GM12878 (cell line): ENCODE measurements at regions not wholly inside any gene's neighbourhood (a gene's known extent, or its start where the extent isn't known, plus 50 kb on each side); places are given as distances from the start of the nearest gene placed in this dataset.

Experiments
- ATAC-seq: fragments of 200-7000 bp; cut with Tn5 transposase; 3 replicates; pipeline ENCODE4 v1.9.1; 2020; ENCODE audit warnings: mild to moderate bottlenecking, moderate library complexity
- BruUV-seq: library from RNA; stranded (reverse); fragments of 400-500 nt; replicated peaks from 2 replicates; lab custom pipeline; 2021; lab: Mats Ljungman, UMichigan
- CTCF ChIA-PET: fragments of 300-600 bp; sonication (Branson Sonifier 250); formaldehyde crosslinking; extraction: SDS; loops from one replicate; lab custom pipeline; 2021; ENCODE audit warnings: inconsistent platforms; lab: Yijun Ruan, JAX
- POLR2A ChIA-PET: fragments of 350-600 bp; formaldehyde crosslinking; extraction: SDS; loops from one replicate; lab custom pipeline; 2021; ENCODE audit warnings: inconsistent platforms; lab: Charles Lee
- RAD21 ChIA-PET: fragments of 300-600 bp; sonication (Branson Sonifier 250); formaldehyde crosslinking; loops from one replicate; lab custom pipeline; 2023; ENCODE audit warnings: antibody characterized with exemption; ENCODE audit not compliant: unreplicated experiment; lab: Charles Lee
- SMC1A ChIA-PET: fragments of 300-600 bp; sonication (Branson Sonifier 250); formaldehyde crosslinking; loops from one replicate; lab custom pipeline; 2023; ENCODE audit not compliant: unreplicated experiment, uncharacterized antibody; lab: Charles Lee
- DNase-seq: peaks from one replicate; pipeline ENCODE4 v3.0.0-alpha.2; 2011; ENCODE audit warnings: low read depth, low spot score
- FAIRE-seq: peaks from 3 replicates; lab custom pipeline; 2011; peaks lifted over from hg19 to GRCh38; lab: Jason Lieb, UNC
- H2AFZ ChIP-seq: 2 replicates; pipeline ENCODE4 v1.6.0; 2011; ENCODE audit warnings: low read depth, low read length, control low read depth; ENCODE audit not compliant: control insufficient read depth
- H3K27ac ChIP-seq: 2 replicates; pipeline ENCODE4 v1.5.1; 2011; ENCODE audit warnings: control low read depth; ENCODE audit not compliant: control insufficient read depth, insufficient read depth
- H3K27me3 ChIP-seq, 2 experiments: replicated peaks in 1 of 2; 2 replicates each; pipeline versions ENCODE4 v1.6.0 to v1.6.1; 2011; ENCODE audit warnings: low read length in 1 of 2; ENCODE audit not compliant: control insufficient read depth in 2 of 2, insufficient read depth in 2 of 2
- H3K36me3 ChIP-seq, 2 experiments: 2 replicates each; pipeline ENCODE4 v1.5.1; 2011; ENCODE audit warnings: low read length in 1 of 2; ENCODE audit not compliant: control insufficient read depth in 2 of 2, insufficient read depth in 2 of 2
- H3K4me1 ChIP-seq: 2 replicates; pipeline ENCODE4 v1.6.1; 2011; ENCODE audit warnings: mild to moderate bottlenecking, low read length, moderate library complexity, mixed read lengths; ENCODE audit not compliant: control insufficient read depth, insufficient read depth
- H3K4me2 ChIP-seq: 2 replicates; pipeline ENCODE4 v1.6.0; 2011; ENCODE audit warnings: control low read depth; ENCODE audit not compliant: control insufficient read depth, insufficient read depth
- H3K4me3 ChIP-seq: fragments of 200-600 bp; sonication (generic); 2 replicates; pipeline ENCODE4 v1.5.1; 2016
- H3K79me2 ChIP-seq: 2 replicates; pipeline ENCODE4 v1.6.0; 2011; ENCODE audit warnings: low read length; ENCODE audit not compliant: control insufficient read depth, insufficient read depth
- H3K9ac ChIP-seq: 2 replicates; pipeline ENCODE4 v1.8.0; 2011; ENCODE audit warnings: low read length, control low read depth, mixed read lengths; ENCODE audit not compliant: control insufficient read depth, insufficient read depth
- H3K9me3 ChIP-seq: replicated peaks from 3 replicates; pipeline ENCODE4 v1.5.1; 2011; ENCODE audit warnings: mild to moderate bottlenecking, low read length; ENCODE audit not compliant: control insufficient read depth, insufficient read depth
- H4K20me1 ChIP-seq: 2 replicates; pipeline ENCODE4 v1.6.0; 2011; ENCODE audit not compliant: control insufficient read depth, insufficient read depth
- ATF7 ChIP-seq: fragments of 450-650 bp; IDR thresholded peaks from 2 replicates; pipeline ENCODE4 v1.6.1; 2016; ENCODE audit warnings: low read depth, mild to moderate bottlenecking
- EP300 ChIP-seq, 2 experiments: fragments of 150-350 bp in 1 of 2; IDR thresholded peaks; 2 replicates each; pipeline ENCODE4 v1.6.1; 2011 to 2012; ENCODE audit warnings: low read depth in 2 of 2, low read length in 2 of 2, borderline replicate concordance in 1 of 2, improper control_type of control experiment in 1 of 2, inconsistent platforms in 1 of 2; ENCODE audit not compliant: control insufficient read depth in 1 of 2
- MTA2 ChIP-seq: fragments of 450-650 bp; IDR thresholded peaks from 2 replicates; pipeline ENCODE4 v1.6.1; 2016; ENCODE audit warnings: low read depth, mild to moderate bottlenecking, moderate library complexity
- SRF ChIP-seq, 2 experiments: IDR thresholded peaks; 2 replicates each; pipeline ENCODE4 v1.6.1; 2011; ENCODE audit warnings: low read depth in 2 of 2, low read length in 2 of 2, mild to moderate bottlenecking in 1 of 2, moderate library complexity in 1 of 2
- ZNF217 ChIP-seq: fragments of 450-650 bp; IDR thresholded peaks from 2 replicates; pipeline ENCODE4 v1.6.1; 2017; ENCODE audit warnings: antibody characterized with exemption, mild to moderate bottlenecking
- ZSCAN29 ChIP-seq: fragments of 450-650 bp; IDR thresholded peaks from 2 replicates; pipeline ENCODE4 v1.6.1; 2017; ENCODE audit warnings: mild to moderate bottlenecking, moderate library complexity
- WGBS: methylation state at CpG from one replicate; pipeline ENCODE4 v1.1.6; 2016; ENCODE audit warnings: low lambda C conversion rate; ENCODE audit not compliant: insufficient replicate concordance, insufficient coverage; ENCODE audit errors: missing lambda C conversion rate; 5-methylcytosine and 5-hydroxymethylcytosine counted together
- in situ Hi-C: fragments of 300-500 bp; cut with MboI; formaldehyde crosslinking; loops from 9 replicates; pipeline ENCODE4 v1.14.3; 2018; ENCODE audit warnings: mixed read lengths
- intact Hi-C: fragments of 100-400 bp; cut with micrococcal nuclease; formaldehyde crosslinking; loops from one replicate; pipeline ENCODE4 v1.14.2; 2022; ENCODE audit not compliant: unreplicated experiment
- TF ChIP-seq, protein P1 (sequence below): IDR thresholded peaks from 2 replicates; pipeline ENCODE4 v1.6.1; 2011; ENCODE audit warnings: borderline replicate concordance, low read depth, mild to moderate bottlenecking, moderate library complexity, low read length; ENCODE audit not compliant: insufficient read depth, poor library complexity, severe bottlenecking
- TF ChIP-seq, protein P2 (sequence below): fragments of 450-650 bp; IDR thresholded peaks from 2 replicates; pipeline ENCODE4 v1.6.1; 2017; ENCODE audit warnings: mild to moderate bottlenecking
- TF ChIP-seq, protein P3 (sequence below): fragments of 450-650 bp; formaldehyde crosslinking; IDR thresholded peaks from 2 replicates; pipeline ENCODE4 v1.4.0; 2020; ENCODE audit warnings: mild to moderate bottlenecking, moderate library complexity
- TF ChIP-seq, protein P4 (sequence below): fragments of 450-650 bp; IDR thresholded peaks from 2 replicates; pipeline ENCODE4 v1.6.1; 2017; ENCODE audit warnings: mild to moderate bottlenecking, moderate library complexity

DNA sequence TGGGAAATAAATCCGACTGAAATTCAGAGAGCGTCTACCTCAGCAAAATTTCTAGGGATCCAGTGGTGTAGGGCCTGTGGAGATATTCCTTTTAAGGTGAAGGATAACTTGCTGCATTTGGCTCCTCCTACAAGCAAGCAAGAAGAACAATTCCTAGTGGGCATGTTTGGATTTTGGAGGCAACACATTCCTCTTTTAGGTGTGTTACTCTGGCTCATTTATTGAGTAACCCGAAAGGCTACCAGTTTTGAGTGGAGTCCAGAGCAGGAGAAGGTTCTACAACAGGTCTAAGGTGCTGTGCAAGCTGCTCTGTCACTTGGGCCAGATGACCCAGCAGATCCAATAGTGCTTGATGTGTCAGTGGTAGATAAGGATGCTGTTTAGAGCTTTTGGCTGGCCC lies 862.4 kb upstream of the CDH9 start (continued):
- TF ChIP-seq ZSCAN29: no peak
- TF ChIP-seq, protein P1, sequence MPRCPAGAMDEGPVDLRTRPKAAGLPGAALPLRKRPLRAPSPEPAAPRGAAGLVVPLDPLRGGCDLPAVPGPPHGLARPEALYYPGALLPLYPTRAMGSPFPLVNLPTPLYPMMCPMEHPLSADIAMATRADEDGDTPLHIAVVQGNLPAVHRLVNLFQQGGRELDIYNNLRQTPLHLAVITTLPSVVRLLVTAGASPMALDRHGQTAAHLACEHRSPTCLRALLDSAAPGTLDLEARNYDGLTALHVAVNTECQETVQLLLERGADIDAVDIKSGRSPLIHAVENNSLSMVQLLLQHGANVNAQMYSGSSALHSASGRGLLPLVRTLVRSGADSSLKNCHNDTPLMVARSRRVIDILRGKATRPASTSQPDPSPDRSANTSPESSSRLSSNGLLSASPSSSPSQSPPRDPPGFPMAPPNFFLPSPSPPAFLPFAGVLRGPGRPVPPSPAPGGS: no peak
- TF ChIP-seq, protein P2, sequence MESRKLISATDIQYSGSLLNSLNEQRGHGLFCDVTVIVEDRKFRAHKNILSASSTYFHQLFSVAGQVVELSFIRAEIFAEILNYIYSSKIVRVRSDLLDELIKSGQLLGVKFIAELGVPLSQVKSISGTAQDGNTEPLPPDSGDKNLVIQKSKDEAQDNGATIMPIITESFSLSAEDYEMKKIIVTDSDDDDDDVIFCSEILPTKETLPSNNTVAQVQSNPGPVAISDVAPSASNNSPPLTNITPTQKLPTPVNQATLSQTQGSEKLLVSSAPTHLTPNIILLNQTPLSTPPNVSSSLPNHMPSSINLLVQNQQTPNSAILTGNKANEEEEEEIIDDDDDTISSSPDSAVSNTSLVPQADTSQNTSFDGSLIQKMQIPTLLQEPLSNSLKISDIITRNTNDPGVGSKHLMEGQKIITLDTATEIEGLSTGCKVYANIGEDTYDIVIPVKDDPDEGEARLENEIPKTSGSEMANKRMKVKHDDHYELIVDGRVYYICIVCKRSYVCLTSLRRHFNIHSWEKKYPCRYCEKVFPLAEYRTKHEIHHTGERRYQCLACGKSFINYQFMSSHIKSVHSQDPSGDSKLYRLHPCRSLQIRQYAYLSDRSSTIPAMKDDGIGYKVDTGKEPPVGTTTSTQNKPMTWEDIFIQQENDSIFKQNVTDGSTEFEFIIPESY: no peak

DNA sequence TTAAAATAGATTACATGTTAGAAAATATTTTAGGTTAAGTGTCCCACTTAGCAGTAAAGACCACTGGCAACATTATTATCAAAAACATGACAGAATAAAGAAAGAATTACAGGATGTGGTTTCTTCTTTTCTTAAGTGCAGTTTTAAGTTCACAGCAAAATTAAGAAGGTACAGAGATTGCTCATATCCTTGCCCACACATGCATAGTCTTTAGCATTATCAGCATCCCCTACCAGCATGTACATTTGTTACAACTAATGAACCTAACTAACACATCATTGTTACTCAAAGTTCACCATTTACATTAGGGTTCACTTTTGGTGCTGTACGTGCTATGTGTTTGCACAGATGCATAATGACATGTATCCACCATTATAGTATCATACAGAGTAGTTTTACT lies 837.7 kb upstream of the CDH9 start:
- Histone ChIP-seq H3K4me1 (no peaks in the 10 kb centered on the region), H4K20me1 (no peaks in the 10 kb centered on the region), H2AFZ (no peak overlapping the region), H3K4me2 (no peak overlapping the region), H3K27me3 (no peaks in the 10 kb centered on the region), H3K9me3 (no peaks in the 10 kb centered on the region), H3K36me3 (no peaks in the 10 kb centered on the region), H3K79me2 (no peaks in the 10 kb centered on the region), H3K27ac (no peak overlapping the region), H3K9ac (no peak overlapping the region), H3K4me3 (no peak overlapping the region)
- ChIA-PET CTCF (no interaction called here), SMC1A (no interaction called here), RAD21 (no interaction called here), POLR2A (no interaction called here)
- no TSS peak for BruUV-seq
- no peak for ATAC-seq
- WGBS: 0% methylated on average over 1 of the region's 1 CpG
- DNase-seq: no peak
- in situ Hi-C loops (no loop called here), intact Hi-C loops (no loop called here)
- FAIRE-seq: no peak
- TF ChIP-seq, protein P3, sequence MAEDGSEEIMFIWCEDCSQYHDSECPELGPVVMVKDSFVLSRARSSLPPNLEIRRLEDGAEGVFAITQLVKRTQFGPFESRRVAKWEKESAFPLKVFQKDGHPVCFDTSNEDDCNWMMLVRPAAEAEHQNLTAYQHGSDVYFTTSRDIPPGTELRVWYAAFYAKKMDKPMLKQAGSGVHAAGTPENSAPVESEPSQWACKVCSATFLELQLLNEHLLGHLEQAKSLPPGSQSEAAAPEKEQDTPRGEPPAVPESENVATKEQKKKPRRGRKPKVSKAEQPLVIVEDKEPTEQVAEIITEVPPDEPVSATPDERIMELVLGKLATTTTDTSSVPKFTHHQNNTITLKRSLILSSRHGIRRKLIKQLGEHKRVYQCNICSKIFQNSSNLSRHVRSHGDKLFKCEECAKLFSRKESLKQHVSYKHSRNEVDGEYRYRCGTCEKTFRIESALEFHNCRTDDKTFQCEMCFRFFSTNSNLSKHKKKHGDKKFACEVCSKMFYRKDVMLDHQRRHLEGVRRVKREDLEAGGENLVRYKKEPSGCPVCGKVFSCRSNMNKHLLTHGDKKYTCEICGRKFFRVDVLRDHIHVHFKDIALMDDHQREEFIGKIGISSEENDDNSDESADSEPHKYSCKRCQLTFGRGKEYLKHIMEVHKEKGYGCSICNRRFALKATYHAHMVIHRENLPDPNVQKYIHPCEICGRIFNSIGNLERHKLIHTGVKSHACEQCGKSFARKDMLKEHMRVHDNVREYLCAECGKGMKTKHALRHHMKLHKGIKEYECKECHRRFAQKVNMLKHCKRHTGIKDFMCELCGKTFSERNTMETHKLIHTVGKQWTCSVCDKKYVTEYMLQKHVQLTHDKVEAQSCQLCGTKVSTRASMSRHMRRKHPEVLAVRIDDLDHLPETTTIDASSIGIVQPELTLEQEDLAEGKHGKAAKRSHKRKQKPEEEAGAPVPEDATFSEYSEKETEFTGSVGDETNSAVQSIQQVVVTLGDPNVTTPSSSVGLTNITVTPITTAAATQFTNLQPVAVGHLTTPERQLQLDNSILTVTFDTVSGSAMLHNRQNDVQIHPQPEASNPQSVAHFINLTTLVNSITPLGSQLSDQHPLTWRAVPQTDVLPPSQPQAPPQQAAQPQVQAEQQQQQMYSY: no peak
- TF ChIP-seq SRF (IDR thresholded peaks at IDR 0.05; ENCODE audit: low read depth in 2 of 2, low read length in 2 of 2): no peak
- TF ChIP-seq EP300 (IDR thresholded peaks at IDR 0.05; ENCODE audit: borderline replicate concordance in 1 of 2, control insufficient read depth in 1 of 2, low read depth in 2 of 2, low read length in 2 of 2): no peak
- no peak for TF ChIP-seq MTA2
- no peak for TF ChIP-seq ZNF217
- TF ChIP-seq ATF7: no peak
- TF ChIP-seq, protein P4, sequence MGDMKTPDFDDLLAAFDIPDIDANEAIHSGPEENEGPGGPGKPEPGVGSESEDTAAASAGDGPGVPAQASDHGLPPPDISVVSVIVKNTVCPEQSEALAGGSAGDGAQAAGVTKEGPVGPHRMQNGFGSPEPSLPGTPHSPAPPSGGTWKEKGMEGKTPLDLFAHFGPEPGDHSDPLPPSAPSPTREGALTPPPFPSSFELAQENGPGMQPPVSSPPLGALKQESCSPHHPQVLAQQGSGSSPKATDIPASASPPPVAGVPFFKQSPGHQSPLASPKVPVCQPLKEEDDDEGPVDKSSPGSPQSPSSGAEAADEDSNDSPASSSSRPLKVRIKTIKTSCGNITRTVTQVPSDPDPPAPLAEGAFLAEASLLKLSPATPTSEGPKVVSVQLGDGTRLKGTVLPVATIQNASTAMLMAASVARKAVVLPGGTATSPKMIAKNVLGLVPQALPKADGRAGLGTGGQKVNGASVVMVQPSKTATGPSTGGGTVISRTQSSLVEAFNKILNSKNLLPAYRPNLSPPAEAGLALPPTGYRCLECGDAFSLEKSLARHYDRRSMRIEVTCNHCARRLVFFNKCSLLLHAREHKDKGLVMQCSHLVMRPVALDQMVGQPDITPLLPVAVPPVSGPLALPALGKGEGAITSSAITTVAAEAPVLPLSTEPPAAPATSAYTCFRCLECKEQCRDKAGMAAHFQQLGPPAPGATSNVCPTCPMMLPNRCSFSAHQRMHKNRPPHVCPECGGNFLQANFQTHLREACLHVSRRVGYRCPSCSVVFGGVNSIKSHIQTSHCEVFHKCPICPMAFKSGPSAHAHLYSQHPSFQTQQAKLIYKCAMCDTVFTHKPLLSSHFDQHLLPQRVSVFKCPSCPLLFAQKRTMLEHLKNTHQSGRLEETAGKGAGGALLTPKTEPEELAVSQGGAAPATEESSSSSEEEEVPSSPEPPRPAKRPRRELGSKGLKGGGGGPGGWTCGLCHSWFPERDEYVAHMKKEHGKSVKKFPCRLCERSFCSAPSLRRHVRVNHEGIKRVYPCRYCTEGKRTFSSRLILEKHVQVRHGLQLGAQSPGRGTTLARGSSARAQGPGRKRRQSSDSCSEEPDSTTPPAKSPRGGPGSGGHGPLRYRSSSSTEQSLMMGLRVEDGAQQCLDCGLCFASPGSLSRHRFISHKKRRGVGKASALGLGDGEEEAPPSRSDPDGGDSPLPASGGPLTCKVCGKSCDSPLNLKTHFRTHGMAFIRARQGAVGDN: no peak
